HG03159 (cell line): ENCODE measurements at regions not wholly inside any gene's neighbourhood (a gene's known extent, or its start where the extent isn't known, plus 50 kb on each side); places are given as distances from the start of the nearest gene placed in this dataset.
"Not testable (repeated sequence)": the region's sequence is repeated elsewhere in the genome, so short reads cannot be mapped to it uniquely, and the experiment has no call there.

ENCODE experiments used
- ATAC-seq: cut with Tn5 transposase; IDR thresholded peaks from one replicate; pipeline ENCODE4 v1.9.1; 2021; ENCODE audit warnings: mild to moderate bottlenecking, moderate library complexity; ENCODE audit not compliant: unreplicated experiment

GRCh38 chr10:36574207-36574606 lies 551.2 kb upstream of the ANKRD30A start:
- no peak for ATAC-seq

- ATAC-seq, result no peak
Observed at GRCh38 chr10:36573246-36573645, 552.2 kb upstream of the ANKRD30A start.

DNA sequence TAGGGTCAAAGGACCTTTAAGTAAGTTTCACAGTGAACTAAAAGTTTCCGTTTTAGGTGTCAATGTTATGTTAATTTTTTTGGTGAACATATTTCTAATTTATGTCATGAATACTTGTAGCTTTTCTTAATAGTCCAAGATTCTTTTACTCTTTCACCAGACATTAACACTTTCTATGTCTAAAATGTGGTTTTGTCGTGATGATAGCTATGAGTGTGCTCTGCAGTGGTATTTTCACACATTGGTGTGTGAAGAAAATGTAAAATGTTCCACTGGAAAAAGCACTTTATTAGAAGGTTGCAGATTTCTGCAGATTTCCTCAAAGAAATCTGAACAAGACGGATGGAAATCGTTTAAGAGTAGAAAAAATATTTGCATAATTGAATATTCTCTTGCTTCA lies 561.0 kb upstream of the ANKRD30A start:
- no peak for ATAC-seq

- no peak for ATAC-seq
Observed at GRCh38 chr10:36559412-36560400, 565.7 kb upstream of the ANKRD30A start.

GRCh38 chr10:36556468-36556867 lies 568.9 kb upstream of the ANKRD30A start:
- no peak for ATAC-seq

DNA sequence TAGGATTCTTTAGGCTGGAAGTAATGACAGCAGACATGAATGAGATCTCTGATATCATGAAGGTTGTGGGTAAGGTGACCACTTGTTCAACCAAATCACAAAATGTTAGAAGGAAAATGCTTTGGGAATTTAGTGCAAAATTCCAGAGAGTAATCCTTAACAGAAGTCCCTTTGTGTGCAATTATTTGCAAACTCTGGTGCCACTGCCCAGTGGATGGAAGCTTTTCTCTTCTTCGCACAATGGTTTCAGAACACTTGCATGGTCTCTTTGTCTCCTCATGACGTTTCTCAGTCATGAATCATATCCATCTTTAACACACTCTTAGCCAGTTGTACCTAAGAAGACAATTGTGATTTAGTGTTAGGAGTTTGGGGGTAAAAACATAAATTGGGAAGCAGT lies 570.4 kb upstream of the ANKRD30A start:
- ATAC-seq, result no peak

DNA sequence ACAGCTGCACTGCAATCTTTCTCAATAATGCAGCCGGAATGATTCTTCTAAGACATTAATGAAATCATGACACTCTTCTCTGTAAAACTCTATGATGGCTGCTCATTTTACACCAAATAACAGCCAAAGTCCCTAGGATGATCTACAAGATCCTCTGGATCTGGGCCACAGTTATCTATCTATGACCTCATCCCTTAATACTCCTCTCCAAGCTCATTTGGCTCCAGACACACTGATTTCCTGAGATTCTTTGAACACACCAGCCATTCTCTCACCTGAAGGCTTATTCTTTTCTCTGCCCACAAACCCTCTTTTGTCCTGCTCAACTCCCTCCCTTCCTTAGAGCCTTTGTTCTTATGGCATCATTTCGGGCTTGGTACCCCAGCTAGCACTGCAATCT lies 577.4 kb upstream of the ANKRD30A start:
- no peak for ATAC-seq

GRCh38 chr10:36542493-36542892 lies 582.9 kb upstream of the ANKRD30A start:
- ATAC-seq, result no peak

DNA sequence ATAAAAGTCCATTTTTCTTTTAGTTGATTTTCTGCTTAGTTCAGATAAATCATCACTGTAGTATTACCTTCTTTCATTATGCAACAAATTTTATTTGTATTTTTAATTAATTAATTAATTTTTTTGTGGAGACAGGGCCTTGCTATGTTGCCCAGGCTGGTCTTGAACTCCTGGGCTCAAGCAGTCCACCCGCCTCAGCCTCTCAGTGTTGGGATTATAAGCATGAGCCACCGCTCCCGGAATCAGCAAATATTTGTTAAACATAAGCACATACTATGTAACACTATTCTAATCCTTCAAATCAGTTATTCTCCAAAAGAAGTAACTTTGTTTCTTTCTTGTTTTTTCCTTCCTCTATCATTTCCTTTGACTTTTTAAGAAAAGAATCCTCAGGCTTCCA lies 584.8 kb upstream of the ANKRD30A start:
- ATAC-seq, result no peak

- ATAC-seq, result no peak
Observed at GRCh38 chr10:36538953-36539586, 586.3 kb upstream of the ANKRD30A start.

DNA sequence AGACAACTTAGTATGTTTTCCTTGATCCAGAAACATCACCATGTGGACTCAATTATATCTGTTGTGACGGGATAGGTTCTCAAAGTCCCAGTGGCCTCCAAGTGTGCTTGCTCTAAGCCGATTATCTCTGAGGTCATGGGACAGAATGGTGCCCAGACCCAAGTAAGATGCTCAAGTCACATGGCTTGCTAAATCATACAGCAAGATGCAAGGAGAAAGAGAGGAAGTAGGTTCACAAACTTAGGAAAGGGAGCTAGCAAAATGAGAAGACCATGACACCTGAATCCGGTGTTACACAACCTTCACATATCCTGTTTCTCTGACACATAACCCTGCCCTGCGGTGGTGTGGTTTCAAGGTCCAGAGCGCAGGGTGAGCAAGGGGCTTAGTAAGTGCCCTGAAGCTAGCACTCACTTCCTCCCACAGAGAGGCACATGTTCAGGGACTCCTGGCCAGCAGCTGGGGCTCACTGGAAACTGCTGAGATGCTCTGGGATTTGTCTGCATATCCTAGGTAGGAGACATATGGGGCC lies 590.9 kb upstream of the ANKRD30A start:
- ATAC-seq, result peak; percentile 99

- no peak for ATAC-seq
Observed at GRCh38 chr10:36533861-36534260, 591.5 kb upstream of the ANKRD30A start.

GRCh38 chr10:36533316-36533715 lies 592.1 kb upstream of the ANKRD30A start:
- no peak for ATAC-seq

DNA sequence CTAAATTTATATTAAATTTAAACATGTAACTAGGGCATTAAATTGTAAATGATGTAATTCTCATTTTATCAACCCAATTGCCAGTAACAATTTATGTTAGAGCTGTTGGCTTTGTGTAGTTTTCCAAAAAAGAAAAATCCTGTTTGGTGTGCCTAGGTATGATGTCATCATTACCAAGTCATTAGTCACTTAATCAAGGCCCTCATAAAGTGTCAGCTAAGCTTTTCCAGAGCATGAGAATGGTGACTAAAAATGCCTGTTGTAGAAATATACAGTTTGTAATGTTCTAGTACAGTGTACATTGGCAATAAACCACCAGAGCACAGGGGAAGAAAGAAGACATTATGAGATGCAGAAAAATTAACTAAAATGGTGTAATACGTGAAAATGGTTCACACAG lies 593.8 kb upstream of the ANKRD30A start:
- ATAC-seq, result no peak

- ATAC-seq, result no peak
Observed at GRCh38 chr10:36526033-36526432, 599.4 kb upstream of the ANKRD30A start.

DNA sequence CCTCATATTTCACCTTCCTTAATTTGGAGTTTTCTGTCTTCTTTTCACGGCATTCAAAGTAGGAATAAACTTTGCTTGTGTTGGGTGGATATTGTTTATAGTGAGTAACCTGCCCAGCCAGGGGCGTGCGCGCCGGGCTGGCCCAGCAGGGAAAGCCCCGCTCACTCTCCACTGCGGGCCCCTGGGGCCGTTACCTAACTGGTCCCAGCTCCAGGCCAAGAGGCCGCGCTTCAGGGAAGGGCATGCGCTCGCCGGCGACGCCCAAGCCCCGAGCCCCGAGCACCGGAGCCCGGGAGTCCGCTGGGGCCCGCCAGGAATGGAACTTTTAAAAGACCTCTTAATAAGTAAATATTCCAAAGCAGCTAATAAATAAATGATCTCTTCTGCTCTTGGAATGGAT lies 601.3 kb upstream of the ANKRD30A start:
- ATAC-seq, result not testable (repeated sequence)

- ATAC-seq, result no peak
Observed at GRCh38 chr10:36519909-36520308, 605.5 kb upstream of the ANKRD30A start.

DNA sequence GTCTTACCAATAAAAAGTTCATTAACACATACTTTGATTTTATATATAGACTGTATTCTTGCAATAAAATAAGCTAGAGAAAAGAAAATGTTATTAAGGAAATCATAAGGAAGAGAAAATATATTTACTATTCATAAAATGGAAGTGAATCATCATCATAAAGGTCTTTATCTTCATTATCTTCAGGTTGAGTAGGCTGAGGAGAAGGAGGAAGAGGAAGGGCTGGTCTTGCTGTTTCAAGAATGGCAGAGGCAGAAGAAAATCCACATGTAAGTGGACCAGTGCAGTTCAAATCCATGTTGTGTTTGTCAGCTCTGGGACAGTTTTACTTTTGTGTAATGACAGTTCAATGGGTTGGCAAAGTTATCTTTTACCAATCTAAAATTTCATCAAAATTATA lies 609.1 kb upstream of the ANKRD30A start:
- ATAC-seq, result no peak

DNA sequence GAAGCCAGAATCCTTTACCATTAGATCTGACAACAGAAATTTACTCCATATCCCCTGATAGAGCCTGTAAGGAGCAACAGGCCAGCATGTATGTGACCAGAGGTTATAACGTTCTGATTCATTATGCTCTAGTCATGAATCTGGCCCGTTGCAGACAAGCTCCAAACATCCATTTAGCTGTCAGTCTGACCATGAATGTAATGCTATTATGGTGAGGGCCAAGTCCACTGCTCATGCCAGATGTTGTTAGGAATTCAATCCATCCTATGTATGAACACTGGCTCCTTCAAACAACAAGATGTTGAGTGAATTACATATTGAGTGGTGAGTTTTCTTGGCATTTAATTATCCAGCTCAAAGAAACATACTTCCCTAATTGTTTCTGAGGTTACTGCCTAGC lies 610.1 kb upstream of the ANKRD30A start:
- no peak for ATAC-seq

GRCh38 chr10:36507715-36508114 lies 617.7 kb upstream of the ANKRD30A start:
- no peak for ATAC-seq

- no peak for ATAC-seq
Observed at GRCh38 chr10:36506697-36507496, 618.5 kb upstream of the ANKRD30A start.
